ENCODE measurements at regions not wholly inside any gene's neighbourhood (a gene's known extent, or its start where the extent isn't known, plus 50 kb on each side); places are given as distances from the start of the nearest gene placed in this dataset.

DNA sequence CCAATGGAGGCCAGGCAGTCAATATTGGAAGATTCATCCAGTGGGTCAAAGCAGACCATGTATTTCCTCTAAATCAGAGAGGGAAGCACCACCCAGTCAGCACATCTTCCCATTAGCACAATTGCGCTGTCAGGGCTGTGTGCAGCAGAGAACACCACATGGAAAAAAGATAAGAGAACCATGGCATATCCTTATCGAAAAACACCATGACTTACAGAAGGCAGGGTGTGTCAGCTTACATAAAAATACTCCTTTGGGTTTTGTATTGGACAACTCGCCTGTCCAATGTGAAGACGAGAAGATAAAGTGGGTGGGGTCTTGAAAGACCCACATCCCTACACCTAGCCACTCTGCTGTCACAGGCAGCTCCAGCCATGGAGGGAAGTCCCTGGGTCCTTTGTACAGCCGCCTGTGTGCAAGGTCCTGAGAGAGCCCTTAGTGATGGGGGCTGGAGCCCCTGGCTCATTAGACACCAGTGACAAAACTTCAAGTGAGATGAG is 71.9 kb upstream of the SPATA31E1 start:
- TF ChIP-seq, protein P1, sequence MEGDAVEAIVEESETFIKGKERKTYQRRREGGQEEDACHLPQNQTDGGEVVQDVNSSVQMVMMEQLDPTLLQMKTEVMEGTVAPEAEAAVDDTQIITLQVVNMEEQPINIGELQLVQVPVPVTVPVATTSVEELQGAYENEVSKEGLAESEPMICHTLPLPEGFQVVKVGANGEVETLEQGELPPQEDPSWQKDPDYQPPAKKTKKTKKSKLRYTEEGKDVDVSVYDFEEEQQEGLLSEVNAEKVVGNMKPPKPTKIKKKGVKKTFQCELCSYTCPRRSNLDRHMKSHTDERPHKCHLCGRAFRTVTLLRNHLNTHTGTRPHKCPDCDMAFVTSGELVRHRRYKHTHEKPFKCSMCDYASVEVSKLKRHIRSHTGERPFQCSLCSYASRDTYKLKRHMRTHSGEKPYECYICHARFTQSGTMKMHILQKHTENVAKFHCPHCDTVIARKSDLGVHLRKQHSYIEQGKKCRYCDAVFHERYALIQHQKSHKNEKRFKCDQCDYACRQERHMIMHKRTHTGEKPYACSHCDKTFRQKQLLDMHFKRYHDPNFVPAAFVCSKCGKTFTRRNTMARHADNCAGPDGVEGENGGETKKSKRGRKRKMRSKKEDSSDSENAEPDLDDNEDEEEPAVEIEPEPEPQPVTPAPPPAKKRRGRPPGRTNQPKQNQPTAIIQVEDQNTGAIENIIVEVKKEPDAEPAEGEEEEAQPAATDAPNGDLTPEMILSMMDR (IDR thresholded peaks at IDR 0.05; ENCODE audit: low read depth, low read length) = no peak
- H3K9me3 ChIP-seq = no peaks in the 10 kb centered on the region
- H3K36me3 ChIP-seq = no peaks in the 10 kb centered on the region
- no peaks in the 10 kb centered on the region for H3K4me1 ChIP-seq
- DNase-seq = no peak
- no peak overlapping the region for H3K4me3 ChIP-seq (ENCODE audit: low read depth, low read length)
- H3K27me3 ChIP-seq = no peaks in the 10 kb centered on the region

DNA sequence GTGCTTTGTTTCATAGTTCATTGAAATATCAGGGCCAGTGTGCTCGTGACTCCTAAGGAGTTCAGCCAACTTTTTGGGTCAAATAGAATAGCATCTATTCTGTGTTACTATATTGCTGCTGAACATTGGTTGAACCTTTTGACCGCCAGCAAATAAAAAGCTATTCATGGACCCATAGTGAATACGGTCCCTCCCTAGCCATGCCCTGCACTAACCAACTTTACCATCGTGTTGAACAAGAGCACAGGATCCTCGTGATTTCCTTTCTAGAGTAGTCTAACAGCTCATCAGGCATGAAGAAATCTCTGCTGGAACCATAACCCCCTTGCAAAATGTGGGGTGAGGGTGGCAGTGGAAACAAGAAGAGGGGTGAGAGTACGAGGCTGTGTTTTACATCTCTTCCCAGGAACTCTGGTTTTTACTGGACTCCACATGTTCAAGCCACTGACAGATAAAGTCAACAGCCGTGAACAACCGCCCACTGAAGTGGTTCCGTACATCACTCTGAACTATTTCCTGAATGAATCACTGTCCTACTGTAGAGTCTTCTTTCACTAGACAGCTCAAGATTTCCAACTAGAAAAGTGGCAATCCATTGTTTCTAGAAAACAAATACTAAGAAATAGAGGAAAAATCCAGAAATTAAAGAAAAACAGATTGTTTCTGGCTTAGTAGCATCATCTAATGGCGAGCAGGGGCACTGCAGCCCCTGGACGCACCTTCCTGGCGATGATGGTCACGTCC is 70.1 kb upstream of the SPATA31E1 start:
- no peak overlapping the region for H3K4me3 ChIP-seq (ENCODE audit: low read depth, low read length)
- no peaks in the 10 kb centered on the region for H3K27me3 ChIP-seq
- peak; percentile 32 for DNase-seq
- no peaks in the 10 kb centered on the region for H3K9me3 ChIP-seq
- TF ChIP-seq, protein P1 (IDR thresholded peaks at IDR 0.05; ENCODE audit: low read depth, low read length) = peak; percentile 98
- no peaks in the 10 kb centered on the region for H3K4me1 ChIP-seq
- H3K36me3 ChIP-seq = no peaks in the 10 kb centered on the region

DNA sequence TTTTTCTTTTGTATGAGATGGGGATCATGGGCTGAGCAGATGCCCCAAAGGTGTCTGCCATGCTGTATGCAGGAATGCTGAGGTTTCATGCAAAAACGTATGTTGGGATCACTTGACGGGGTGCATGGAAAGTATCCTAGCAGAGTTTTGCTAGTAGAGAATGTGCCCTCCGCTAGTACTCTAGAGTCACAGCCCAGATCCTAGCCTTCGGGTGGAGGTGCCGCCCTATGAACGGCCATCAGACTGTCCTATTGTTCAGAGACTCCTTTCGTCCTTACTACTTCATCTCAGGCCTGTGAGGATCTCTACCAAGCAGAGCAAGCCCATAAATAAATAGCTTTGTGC is 69.6 kb upstream of the SPATA31E1 start:
- no peaks in the 10 kb centered on the region for H3K9me3 ChIP-seq
- H3K4me1 ChIP-seq = no peaks in the 10 kb centered on the region
- H3K36me3 ChIP-seq = no peaks in the 10 kb centered on the region
- TF ChIP-seq, protein P1 (IDR thresholded peaks at IDR 0.05; ENCODE audit: low read depth, low read length) = no peak
- no peaks in the 10 kb centered on the region for H3K27me3 ChIP-seq
- no peak overlapping the region for H3K4me3 ChIP-seq (ENCODE audit: low read depth, low read length)
- DNase-seq = no peak

DNA sequence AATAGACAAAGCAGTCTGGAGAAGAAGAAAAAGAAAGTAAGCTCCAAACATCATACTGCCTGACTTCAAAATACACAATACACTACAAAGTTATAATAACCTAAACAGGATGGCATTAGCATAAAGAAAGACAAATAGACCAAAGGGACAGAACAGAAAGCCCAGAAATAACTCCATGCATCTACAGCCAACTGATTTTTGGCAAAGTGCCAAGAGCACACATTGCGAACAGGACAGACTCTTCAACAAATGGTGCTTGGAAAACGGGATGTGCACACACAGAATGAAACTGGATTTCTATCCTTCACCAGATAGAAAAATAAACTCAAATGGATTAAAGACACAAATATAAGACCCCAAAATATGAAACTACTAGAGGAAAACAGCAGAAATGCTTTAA is 66.6 kb upstream of the SPATA31E1 start:
- TF ChIP-seq, protein P1 (IDR thresholded peaks at IDR 0.05; ENCODE audit: low read depth, low read length) = no peak
- peak; percentile 43 for DNase-seq
- H3K36me3 ChIP-seq = no peaks in the 10 kb centered on the region
- H3K4me1 ChIP-seq = no peaks in the 10 kb centered on the region
- no peak overlapping the region for H3K4me3 ChIP-seq (ENCODE audit: low read depth, low read length)
- no peaks in the 10 kb centered on the region for H3K27me3 ChIP-seq
- H3K9me3 ChIP-seq = no peaks in the 10 kb centered on the region

DNA sequence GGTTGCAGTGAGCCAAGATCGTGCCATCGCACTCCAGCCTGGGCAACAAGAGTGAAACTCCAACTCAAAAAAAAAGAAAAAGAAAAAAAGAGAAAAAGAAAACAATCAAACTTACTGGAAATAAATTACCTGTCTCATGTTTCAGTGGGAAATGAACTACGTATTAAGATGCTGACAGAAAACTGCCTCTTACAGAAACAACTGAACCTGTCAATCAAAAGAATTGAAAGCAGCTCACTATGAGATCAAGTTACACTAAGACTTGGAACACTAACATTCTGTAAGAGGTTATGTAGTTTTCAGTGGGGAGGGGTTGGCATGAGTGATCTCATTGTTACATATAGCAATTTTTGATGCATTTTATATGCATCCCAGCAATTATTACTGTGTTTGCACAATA is 64.4 kb upstream of the SPATA31E1 start:
- H3K9me3 ChIP-seq = no peaks in the 10 kb centered on the region
- H3K27me3 ChIP-seq = no peaks in the 10 kb centered on the region
- no peak for DNase-seq
- no peak overlapping the region for H3K4me3 ChIP-seq (ENCODE audit: low read depth, low read length)
- H3K4me1 ChIP-seq = no peaks in the 10 kb centered on the region
- no peaks in the 10 kb centered on the region for H3K36me3 ChIP-seq
- TF ChIP-seq, protein P1 (IDR thresholded peaks at IDR 0.05; ENCODE audit: low read depth, low read length) = no peak

DNA sequence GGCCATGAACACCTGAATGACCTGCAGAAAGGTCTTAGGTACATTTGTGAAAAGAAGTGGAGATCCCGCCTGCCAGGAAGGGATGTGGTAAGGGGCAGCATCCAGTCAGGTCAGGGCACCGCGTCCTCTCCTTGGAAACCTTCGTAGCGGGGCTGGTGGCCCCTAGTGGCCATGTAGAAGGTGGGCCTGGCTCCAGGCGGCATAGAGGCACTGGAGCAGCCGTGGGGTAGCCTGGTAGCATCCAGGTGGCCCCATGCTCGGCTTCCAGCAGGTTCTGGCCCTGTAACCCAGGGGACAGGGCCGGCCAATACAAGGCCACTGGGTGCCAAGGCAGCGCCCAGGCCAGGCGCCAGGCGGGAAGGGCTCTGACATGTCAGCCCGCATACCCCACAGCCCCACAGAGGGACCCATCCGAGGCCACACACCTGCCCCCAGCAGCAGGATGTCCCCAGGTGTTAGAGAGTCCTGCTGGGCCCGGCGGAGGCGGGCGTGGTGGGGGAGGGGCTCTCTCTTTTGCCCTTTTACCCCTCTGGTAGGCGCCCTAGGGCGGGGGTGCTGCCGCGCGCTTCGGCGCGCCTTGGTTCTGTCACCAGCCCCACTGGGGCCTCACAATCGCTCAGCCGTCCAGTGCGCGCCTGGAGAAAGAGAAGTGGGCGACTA is 58.3 kb upstream of the SPATA31E1 start:
- TF ChIP-seq, protein P1 (IDR thresholded peaks at IDR 0.05; ENCODE audit: low read depth, low read length) = no peak
- H3K27me3 ChIP-seq = no peaks in the 10 kb centered on the region
- no peak for DNase-seq
- H3K36me3 ChIP-seq = no peaks in the 10 kb centered on the region
- H3K4me1 ChIP-seq = no peaks in the 10 kb centered on the region
- no peaks in the 10 kb centered on the region for H3K9me3 ChIP-seq
- no peak overlapping the region for H3K4me3 ChIP-seq (ENCODE audit: low read depth, low read length)
